ES-I3 (cell line): ENCODE measurements at regions not wholly inside any gene's neighbourhood (a gene's known extent, or its start where the extent isn't known, plus 50 kb on each side); places are given as distances from the start of the nearest gene placed in this dataset.

Experiments
- H3K36me3 ChIP-seq: 2 replicates; pipeline ENCODE4 v1.6.1; 2013; ENCODE audit warnings: mild to moderate bottlenecking, low read length, control low read depth, moderate library complexity; ENCODE audit not compliant: insufficient read depth
- H3K4me1 ChIP-seq: 2 replicates; pipeline ENCODE4 v1.6.1; 2013; ENCODE audit warnings: mild to moderate bottlenecking, control low read depth, low read length; ENCODE audit not compliant: insufficient read depth
- H3K9ac ChIP-seq: 2 replicates; pipeline ENCODE4 v1.6.1; 2013; ENCODE audit warnings: low read depth, mild to moderate bottlenecking, low read length, moderate library complexity
- H3K9me3 ChIP-seq: 2 replicates; pipeline ENCODE4 v1.6.1; 2013; ENCODE audit warnings: mild to moderate bottlenecking, low read length, moderate library complexity; ENCODE audit not compliant: control insufficient read depth, insufficient read depth

- Histone ChIP-seq H3K9ac (no peak overlapping the region), H3K9me3 (no peaks in the 10 kb centered on the region), H3K4me1 (no peaks in the 10 kb centered on the region), H3K36me3 (no peaks in the 10 kb centered on the region)
These were observed 116.6 kb upstream of the SMIM21 start for GRCh38 chr18:75544051-75544481.

GRCh38 chr18:75538727-75539126 lies 111.2 kb upstream of the SMIM21 start:
- H3K9me3 ChIP-seq: no peaks in the 10 kb centered on the region
- no peak overlapping the region for H3K9ac ChIP-seq
- no peaks in the 10 kb centered on the region for H3K4me1 ChIP-seq
- H3K36me3 ChIP-seq: no peaks in the 10 kb centered on the region

- no peaks in the 10 kb centered on the region for H3K36me3 ChIP-seq
- H3K9ac ChIP-seq: no peak overlapping the region
- H3K4me1 ChIP-seq: no peaks in the 10 kb centered on the region
- no peaks in the 10 kb centered on the region for H3K9me3 ChIP-seq
These were observed 106.4 kb upstream of the SMIM21 start for GRCh38 chr18:75533950-75534349.

- H3K4me1 ChIP-seq: no peaks in the 10 kb centered on the region
- no peak overlapping the region for H3K9ac ChIP-seq
- H3K9me3 ChIP-seq: no peaks in the 10 kb centered on the region
- no peaks in the 10 kb centered on the region for H3K36me3 ChIP-seq
These were observed 105.7 kb upstream of the SMIM21 start for GRCh38 chr18:75533209-75533608.

DNA sequence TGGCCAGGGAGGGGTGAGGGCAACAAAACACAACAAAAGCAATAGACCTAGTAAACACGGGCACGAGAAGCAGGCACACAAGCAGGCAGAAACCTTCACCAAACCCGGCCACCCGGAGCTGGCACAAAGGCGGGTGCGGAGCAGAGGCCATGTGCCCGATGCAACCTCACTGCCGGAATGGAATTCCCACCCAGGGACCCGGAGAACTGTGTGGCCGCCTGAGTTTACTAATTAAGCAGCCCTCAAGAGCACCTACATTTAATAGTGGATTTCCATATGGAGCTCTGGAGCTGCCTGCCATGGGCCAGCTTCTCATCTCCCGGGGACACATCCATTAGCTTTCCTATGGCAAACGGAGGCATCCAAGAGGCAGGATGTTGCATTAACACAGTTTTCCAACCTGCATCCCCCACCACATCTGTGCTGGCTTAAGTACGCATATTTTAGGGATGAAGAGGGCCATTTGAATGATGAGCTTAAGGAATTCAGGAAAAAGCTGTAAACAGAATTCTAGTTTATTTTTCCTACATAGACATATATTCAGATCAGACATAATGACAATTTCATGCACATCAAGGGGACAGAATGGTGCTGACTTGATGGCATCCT lies 104.5 kb upstream of the SMIM21 start:
- H3K9ac ChIP-seq: no peak overlapping the region
- H3K36me3 ChIP-seq: no peaks in the 10 kb centered on the region
- H3K9me3 ChIP-seq: no peaks in the 10 kb centered on the region
- H3K4me1 ChIP-seq: no peaks in the 10 kb centered on the region

DNA sequence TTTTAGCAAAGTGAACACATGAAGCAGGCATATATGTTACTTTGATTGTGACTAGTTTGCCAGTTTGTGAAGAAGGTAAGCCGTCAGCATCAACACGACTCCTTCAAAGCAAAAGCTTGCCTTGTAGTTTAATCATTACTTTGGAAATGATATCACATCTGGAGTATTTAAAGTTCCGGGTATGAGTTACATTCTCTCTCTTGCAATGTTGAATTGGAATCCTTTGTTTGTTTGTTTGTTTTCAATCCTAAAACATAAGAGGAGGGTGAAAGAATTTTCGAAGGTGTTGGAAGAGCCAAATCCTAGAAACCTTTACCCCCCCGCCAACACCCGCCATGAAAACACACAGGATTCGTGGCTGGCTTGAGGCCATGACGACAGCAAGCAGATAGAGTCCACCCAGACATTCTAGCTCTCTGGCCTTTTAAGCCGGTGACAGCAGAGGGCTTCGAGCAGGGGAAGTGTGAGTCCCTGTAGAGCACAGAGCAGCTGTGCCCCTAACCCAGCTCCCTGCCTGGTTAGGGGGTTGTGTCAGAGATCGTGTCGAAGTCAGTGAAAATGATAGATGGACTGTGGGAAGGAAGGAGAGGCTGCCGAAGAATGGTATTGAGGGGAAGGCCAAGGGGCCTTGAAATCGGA lies 103.8 kb upstream of the SMIM21 start:
- H3K9me3 ChIP-seq: no peaks in the 10 kb centered on the region
- no peaks in the 10 kb centered on the region for H3K4me1 ChIP-seq
- no peaks in the 10 kb centered on the region for H3K36me3 ChIP-seq
- no peak overlapping the region for H3K9ac ChIP-seq

DNA sequence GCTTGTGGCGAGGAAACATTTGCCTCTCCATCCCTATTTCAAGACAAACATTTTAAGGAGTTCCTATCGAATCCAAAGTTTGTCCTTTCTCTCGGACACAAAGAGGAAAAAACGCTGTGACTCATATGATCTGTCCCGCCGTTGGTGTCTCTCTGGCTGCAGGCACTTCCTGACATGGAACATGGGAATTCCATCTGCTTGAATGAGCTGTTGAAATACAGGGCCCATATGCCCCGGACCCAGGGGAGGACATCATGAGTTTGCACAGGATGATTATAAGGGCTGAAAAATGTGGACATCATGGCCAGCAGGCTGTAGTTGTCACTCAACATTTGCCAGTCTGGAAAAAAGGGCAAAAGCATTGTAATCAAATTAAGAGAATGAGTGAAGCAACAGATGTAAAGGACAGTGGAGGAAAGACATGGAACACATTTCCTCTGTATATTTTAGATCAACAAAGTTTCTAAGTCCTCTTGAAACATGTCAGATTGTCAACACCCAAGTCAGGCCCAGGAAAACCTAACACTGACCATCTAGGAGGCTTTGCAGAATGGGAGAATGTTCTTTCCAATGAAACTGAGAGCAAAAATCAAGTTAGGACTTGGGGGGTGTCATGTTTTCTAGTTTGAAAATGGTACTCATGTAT lies 103.2 kb upstream of the SMIM21 start:
- Histone ChIP-seq H3K9ac (no peak overlapping the region), H3K36me3 (no peaks in the 10 kb centered on the region), H3K9me3 (no peaks in the 10 kb centered on the region), H3K4me1 (no peaks in the 10 kb centered on the region)

- H3K9me3 ChIP-seq: no peaks in the 10 kb centered on the region
- H3K36me3 ChIP-seq: no peaks in the 10 kb centered on the region
- no peaks in the 10 kb centered on the region for H3K4me1 ChIP-seq
- H3K9ac ChIP-seq: no peak overlapping the region
These were observed 102.6 kb upstream of the SMIM21 start for GRCh38 chr18:75530118-75530517.

DNA sequence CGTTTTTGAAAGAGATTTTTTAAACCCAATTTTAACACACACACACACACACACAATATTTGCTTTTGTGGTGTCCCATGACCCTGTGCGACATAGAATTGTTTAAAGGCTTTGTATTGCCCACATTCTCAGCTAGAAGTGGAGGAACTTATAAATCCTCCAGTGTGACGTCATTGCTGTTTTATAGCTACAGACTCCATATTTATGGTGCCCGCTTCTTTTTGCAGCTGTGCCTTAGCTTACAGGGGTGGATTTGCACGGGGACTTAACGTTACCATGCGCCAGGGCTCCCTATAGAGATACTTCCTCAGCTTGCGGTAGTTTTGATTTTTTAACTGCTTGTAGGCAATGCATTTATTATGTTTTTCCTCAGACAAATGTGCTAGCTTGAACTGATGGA lies 101.9 kb upstream of the SMIM21 start:
- no peaks in the 10 kb centered on the region for H3K4me1 ChIP-seq
- no peaks in the 10 kb centered on the region for H3K9me3 ChIP-seq
- no peak overlapping the region for H3K9ac ChIP-seq
- no peaks in the 10 kb centered on the region for H3K36me3 ChIP-seq

DNA sequence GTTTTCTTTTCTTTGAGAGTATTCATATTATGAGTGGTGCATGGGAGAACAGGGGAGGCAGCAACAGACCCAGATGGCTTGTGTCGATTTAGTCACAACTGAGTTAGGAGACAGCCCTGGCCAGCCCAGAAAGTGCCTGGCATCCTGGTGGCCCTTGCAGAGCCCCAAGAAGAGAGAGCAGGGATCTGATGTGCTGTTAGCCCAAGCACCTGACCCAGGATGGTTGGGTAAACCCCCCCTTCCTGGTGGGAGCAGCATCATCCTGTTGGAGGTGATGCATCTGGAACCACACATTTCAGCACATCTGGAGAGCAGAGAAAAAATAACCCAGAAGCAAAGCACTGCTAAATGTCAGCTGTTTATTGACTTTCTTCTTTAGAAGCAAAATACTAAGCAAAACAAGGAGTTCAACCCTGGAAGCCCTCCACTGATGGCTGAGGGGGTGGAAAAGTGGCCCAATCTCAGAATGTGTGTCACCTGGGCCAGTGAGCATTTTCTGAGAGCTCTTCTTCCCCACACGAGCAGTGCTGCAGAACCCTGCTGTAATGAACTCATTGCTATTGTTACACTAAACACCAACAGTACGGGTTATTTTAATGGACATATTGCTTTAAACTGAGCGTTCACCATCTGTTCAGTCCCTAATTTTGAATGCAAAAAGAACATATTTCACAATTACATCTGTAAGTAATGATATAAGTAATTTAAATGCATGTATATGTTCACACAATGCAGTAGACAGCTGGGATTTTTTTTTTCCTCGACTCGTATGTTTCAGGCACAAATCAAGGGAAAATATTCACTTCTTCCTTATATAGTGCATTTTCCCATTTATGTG lies 100.6 kb upstream of the SMIM21 start:
- no peak overlapping the region for H3K9ac ChIP-seq
- H3K9me3 ChIP-seq: no peaks in the 10 kb centered on the region
- no peaks in the 10 kb centered on the region for H3K36me3 ChIP-seq
- no peaks in the 10 kb centered on the region for H3K4me1 ChIP-seq

DNA sequence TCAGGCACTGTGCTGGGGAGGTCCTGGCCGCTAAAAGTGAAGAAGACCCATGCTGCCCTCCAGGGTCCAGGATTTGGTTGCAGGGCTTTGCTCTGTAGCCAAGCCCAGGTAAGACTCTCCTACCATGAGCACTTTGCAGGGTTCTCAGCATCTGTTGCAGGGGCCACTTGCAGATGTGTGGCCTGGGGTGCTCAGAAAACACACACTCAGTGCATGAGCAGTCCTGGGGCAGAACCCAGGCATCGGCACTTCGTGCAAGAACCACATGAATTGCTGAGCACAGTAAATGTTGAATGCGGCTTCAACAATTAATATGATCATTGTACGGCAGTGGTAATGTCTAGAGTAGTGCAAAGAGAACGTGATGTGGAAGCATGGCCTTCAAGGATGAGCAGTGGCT lies 98.5 kb upstream of the SMIM21 start:
- no peaks in the 10 kb centered on the region for H3K36me3 ChIP-seq
- H3K9ac ChIP-seq: no peak overlapping the region
- H3K4me1 ChIP-seq: no peaks in the 10 kb centered on the region
- H3K9me3 ChIP-seq: no peaks in the 10 kb centered on the region

DNA sequence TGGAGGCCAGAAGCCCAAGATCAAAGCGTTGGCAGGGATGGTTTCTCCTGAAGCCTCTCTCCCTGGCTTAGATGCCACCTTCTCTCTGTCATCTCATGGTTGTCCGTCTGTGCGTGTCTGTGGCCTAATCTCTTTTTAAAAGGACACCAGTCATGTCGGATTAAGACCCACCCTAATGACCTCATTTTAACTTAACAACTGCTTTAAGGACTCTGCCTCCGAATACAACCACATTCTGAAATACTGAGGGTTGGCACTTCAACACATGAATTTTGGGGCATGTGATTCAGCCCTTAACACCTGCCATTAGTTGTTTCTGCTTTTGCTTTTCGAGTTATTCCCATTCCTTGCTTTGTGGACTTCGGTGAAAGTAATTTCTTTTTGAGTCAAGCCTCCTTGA lies 97.8 kb upstream of the SMIM21 start:
- Histone ChIP-seq H3K36me3 (no peaks in the 10 kb centered on the region), H3K9me3 (no peaks in the 10 kb centered on the region), H3K9ac (no peak overlapping the region), H3K4me1 (no peaks in the 10 kb centered on the region)

GRCh38 chr18:75524841-75525240 lies 97.3 kb upstream of the SMIM21 start:
- no peak overlapping the region for H3K9ac ChIP-seq
- H3K4me1 ChIP-seq: no peaks in the 10 kb centered on the region
- no peaks in the 10 kb centered on the region for H3K36me3 ChIP-seq
- H3K9me3 ChIP-seq: no peaks in the 10 kb centered on the region

GRCh38 chr18:75524181-75524580 lies 96.7 kb upstream of the SMIM21 start:
- no peaks in the 10 kb centered on the region for H3K9me3 ChIP-seq
- no peaks in the 10 kb centered on the region for H3K4me1 ChIP-seq
- H3K9ac ChIP-seq: no peak overlapping the region
- H3K36me3 ChIP-seq: no peaks in the 10 kb centered on the region
